ENCODE measurements at regions not wholly inside any gene's neighbourhood (a gene's known extent, or its start where the extent isn't known, plus 50 kb on each side); places are given as distances from the start of the nearest gene placed in this dataset.
"Not testable (repeated sequence)": the region's sequence is repeated elsewhere in the genome, so short reads cannot be mapped to it uniquely, and the experiment has no call there.

DNA sequence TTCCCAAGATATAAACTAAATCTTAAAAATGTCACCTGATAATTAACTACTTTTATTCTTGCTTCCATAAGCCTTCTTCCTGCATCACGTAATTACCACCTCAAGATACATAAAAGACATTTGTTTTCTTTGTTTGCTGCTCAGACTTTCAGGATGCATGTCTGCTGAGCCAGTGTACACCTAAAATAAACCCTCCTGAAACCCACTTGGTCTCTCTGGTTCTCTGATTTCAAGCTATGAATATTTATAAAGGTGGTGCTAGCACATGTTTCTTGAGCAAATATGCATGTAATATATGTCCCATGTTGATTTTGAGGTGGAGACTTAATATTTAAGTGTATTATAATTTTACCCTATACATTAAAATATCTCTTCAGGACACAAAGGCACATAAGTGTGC, 1627.7 kb upstream of the CDH9 start:
- Histone ChIP-seq H3K36me3 (replicated peaks) (no peaks in the 10 kb centered on the region), H3K27ac (no peak overlapping the region), H3K4me3 (ENCODE audit: low read depth, low read length) (no peak overlapping the region), H3K27me3 (replicated peaks) (no peaks in the 10 kb centered on the region)
- in situ Hi-C loops (cut with HindIII; ENCODE audit: low pct_ligation_motif_present, low sequenced_read_pairs) = no loop called here
- no peak for DNase-seq
- TF ChIP-seq, protein P1, sequence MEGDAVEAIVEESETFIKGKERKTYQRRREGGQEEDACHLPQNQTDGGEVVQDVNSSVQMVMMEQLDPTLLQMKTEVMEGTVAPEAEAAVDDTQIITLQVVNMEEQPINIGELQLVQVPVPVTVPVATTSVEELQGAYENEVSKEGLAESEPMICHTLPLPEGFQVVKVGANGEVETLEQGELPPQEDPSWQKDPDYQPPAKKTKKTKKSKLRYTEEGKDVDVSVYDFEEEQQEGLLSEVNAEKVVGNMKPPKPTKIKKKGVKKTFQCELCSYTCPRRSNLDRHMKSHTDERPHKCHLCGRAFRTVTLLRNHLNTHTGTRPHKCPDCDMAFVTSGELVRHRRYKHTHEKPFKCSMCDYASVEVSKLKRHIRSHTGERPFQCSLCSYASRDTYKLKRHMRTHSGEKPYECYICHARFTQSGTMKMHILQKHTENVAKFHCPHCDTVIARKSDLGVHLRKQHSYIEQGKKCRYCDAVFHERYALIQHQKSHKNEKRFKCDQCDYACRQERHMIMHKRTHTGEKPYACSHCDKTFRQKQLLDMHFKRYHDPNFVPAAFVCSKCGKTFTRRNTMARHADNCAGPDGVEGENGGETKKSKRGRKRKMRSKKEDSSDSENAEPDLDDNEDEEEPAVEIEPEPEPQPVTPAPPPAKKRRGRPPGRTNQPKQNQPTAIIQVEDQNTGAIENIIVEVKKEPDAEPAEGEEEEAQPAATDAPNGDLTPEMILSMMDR (IDR thresholded peaks at IDR 0.05; ENCODE audit: low read depth, low read length, missing control alignments) = no peak

DNA sequence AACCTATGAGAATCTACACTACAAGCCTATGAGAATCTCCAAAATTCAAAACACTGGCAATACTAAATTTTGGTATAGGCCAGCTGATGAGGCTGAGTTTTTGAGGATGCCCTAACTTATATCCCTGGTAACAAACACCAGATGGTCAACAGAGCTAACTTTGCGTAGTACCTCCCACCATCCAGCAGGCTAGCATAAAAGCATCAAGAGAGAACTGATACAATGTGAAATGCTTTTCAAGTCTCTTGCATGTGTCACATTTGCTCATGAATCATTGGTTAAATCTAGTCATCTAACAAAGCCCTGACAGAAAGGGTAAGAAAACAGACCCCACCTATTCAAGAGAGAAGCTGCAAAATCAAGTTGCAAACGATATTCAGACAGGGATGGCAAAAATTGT, 1609.7 kb upstream of the CDH9 start:
- in situ Hi-C loops (cut with HindIII; ENCODE audit: low pct_ligation_motif_present, low sequenced_read_pairs) = no loop called here

DNA sequence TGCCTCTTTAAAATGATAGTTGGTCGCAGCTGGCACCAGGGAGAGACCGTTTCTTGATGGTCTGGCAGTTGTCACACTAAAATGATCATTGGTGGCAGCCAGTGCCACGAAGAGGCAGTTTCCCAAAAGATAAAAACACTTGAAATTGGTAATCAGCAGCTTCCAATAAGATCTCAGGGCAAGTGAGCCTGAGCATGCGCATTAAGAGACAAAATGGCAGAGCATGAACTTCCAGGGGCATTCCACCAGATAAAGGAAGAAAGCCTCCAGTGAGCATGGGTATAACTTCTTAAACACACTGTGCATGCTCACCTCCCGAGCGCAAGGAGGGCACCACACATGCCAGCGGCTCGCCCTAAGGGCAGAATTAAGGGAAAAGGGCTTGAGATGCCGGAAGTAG, 1594.2 kb upstream of the CDH9 start:
- Histone ChIP-seq H3K27ac (no peak overlapping the region), H3K27me3 (replicated peaks) (no peaks in the 10 kb centered on the region), H3K36me3 (replicated peaks) (no peaks in the 10 kb centered on the region), H3K4me3 (ENCODE audit: low read depth, low read length) (no peak overlapping the region)
- no peak for DNase-seq
- TF ChIP-seq, protein P1 (IDR thresholded peaks at IDR 0.05; ENCODE audit: low read depth, low read length, missing control alignments) = no peak
- in situ Hi-C loops (cut with HindIII; ENCODE audit: low pct_ligation_motif_present, low sequenced_read_pairs) = no loop called here

More for the DNA sequence above, 1609.7 kb upstream of the CDH9 start:
- no peaks in the 10 kb centered on the region for H3K27me3 ChIP-seq (replicated peaks)
- H3K36me3 ChIP-seq (replicated peaks) = no peaks in the 10 kb centered on the region
- H3K27ac ChIP-seq = no peak overlapping the region
- peak; percentile 89 for DNase-seq
- TF ChIP-seq, protein P1 (IDR thresholded peaks at IDR 0.05; ENCODE audit: low read depth, low read length, missing control alignments) = peak; percentile 52
- H3K4me3 ChIP-seq (ENCODE audit: low read depth, low read length) = no peak overlapping the region

DNA sequence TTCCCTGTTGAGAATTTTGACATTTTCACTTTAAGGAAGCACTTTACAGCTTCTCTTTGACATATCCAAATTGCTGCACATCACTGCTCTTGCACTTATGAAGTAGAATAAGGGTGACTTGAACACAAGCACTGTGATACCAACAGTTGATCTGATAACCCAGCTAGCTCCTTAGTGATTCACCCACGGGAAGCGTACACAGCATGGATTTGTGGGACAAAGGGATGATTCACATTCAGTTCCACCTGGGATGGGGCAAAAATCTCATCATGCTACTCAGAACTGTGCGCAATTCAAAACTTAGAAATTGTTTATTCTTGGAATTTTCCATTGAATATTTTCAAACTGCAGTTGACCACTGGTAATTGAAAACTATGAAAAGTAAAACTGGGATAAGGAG, 1565.5 kb upstream of the CDH9 start:
- Histone ChIP-seq H3K27me3 (replicated peaks) (no peaks in the 10 kb centered on the region), H3K27ac (no peak overlapping the region), H3K36me3 (replicated peaks) (no peaks in the 10 kb centered on the region), H3K4me3 (ENCODE audit: low read depth, low read length) (no peak overlapping the region)
- DNase-seq = no peak
- in situ Hi-C loops (cut with HindIII; ENCODE audit: low pct_ligation_motif_present, low sequenced_read_pairs) = no loop called here
- TF ChIP-seq, protein P1 (IDR thresholded peaks at IDR 0.05; ENCODE audit: low read depth, low read length, missing control alignments) = no peak

DNA sequence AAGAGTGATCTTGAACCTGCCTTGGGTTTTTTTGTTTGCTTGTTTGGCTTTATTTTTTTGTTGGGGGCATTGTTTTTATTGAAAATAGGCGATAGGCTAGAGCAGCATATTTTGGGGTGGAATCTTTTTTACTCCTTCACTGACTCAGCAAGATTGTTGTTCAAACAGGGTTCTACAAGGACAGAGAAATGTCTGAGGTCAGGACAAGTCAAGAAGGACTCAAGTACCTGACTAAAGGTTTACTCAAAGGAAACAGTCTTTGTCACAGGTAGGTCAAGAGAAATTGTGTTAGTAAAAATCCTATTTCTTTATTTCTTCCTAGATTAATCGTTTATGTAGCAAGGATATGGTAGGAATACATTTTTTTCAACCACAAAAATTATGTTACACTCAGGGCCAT, 1564.0 kb upstream of the CDH9 start:
- H3K4me3 ChIP-seq (ENCODE audit: low read depth, low read length) = no peak overlapping the region
- H3K27me3 ChIP-seq (replicated peaks) = no peaks in the 10 kb centered on the region
- H3K36me3 ChIP-seq (replicated peaks) = no peaks in the 10 kb centered on the region
- DNase-seq = no peak
- in situ Hi-C loops (cut with HindIII; ENCODE audit: low pct_ligation_motif_present, low sequenced_read_pairs) = no loop called here
- TF ChIP-seq, protein P1 (IDR thresholded peaks at IDR 0.05; ENCODE audit: low read depth, low read length, missing control alignments) = no peak
- no peak overlapping the region for H3K27ac ChIP-seq

DNA sequence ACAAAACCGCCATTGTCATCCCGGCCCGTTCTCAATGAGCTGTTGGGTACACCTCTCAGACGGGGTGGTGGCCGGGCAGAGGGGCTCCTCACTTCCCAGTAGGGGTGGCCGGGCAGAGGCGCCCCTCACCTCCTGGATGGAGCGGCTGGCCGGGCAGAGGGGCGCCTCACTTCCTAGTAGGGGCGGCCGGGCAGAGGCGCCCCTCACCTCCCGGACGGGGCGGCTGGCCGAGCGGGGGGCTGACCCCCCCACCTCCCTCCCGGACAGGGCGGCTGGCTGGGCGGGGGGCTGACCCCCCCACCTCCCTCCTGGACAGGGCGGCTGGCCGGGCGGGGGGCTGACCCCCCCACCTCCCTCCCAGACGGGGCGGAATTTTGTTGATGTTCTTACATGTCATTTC, 1558.3 kb upstream of the CDH9 start:
- DNase-seq; H3K27me3 ChIP-seq (replicated peaks); H3K27ac ChIP-seq; H3K4me3 ChIP-seq (ENCODE audit: low read depth, low read length); H3K36me3 ChIP-seq (replicated peaks); in situ Hi-C loops (cut with HindIII; ENCODE audit: low pct_ligation_motif_present, low sequenced_read_pairs): not testable (repeated sequence)

Measured in brain microvascular endothelial cell (primary cell).